ENCODE measurements at regions not wholly inside any gene's neighbourhood (a gene's known extent, or its start where the extent isn't known, plus 50 kb on each side); places are given as distances from the start of the nearest gene placed in this dataset.
"Not testable (repeated sequence)": the region's sequence is repeated elsewhere in the genome, so short reads cannot be mapped to it uniquely, and the experiment has no call there.

GRCh38 chr3:159401069-159401468, 587.6 kb upstream of the IL12A start:
- H3K9ac ChIP-seq (ENCODE audit: low read depth, low read length) = no peak overlapping the region
- H3K4me2 ChIP-seq (ENCODE audit: low read length) = no peak overlapping the region
- no peaks in the 10 kb centered on the region for H3K9me3 ChIP-seq (replicated peaks; ENCODE audit: low read length)
- H3K4me1 ChIP-seq (ENCODE audit: control insufficient read depth, insufficient read depth, low read length) = no peaks in the 10 kb centered on the region
- H3K27me3 ChIP-seq (ENCODE audit: control insufficient read depth, insufficient read depth, low read length) = no peaks in the 10 kb centered on the region
- no peaks in the 10 kb centered on the region for H3K36me3 ChIP-seq (ENCODE audit: insufficient read depth, low read length)
- no peak overlapping the region for H3K4me3 ChIP-seq (ENCODE audit: low read length)

GRCh38 chr3:159409711-159410110, 578.9 kb upstream of the IL12A start:
- H3K9ac ChIP-seq (ENCODE audit: low read depth, low read length); H3K4me1 ChIP-seq (ENCODE audit: control insufficient read depth, insufficient read depth, low read length); H3K9me3 ChIP-seq (replicated peaks; ENCODE audit: low read length); H3K27me3 ChIP-seq (ENCODE audit: control insufficient read depth, insufficient read depth, low read length); H3K36me3 ChIP-seq (ENCODE audit: insufficient read depth, low read length); H3K4me3 ChIP-seq (ENCODE audit: low read length); H3K4me2 ChIP-seq (ENCODE audit: low read length): not testable (repeated sequence)

GRCh38 chr3:159413319-159413718, 575.3 kb upstream of the IL12A start:
- Histone ChIP-seq H3K36me3 (ENCODE audit: insufficient read depth, low read length) (no peaks in the 10 kb centered on the region), H3K4me1 (ENCODE audit: control insufficient read depth, insufficient read depth, low read length) (peaks cover 20% of the 10 kb centered on the region), H3K4me3 (ENCODE audit: low read length) (no peak overlapping the region), H3K4me2 (ENCODE audit: low read length) (no peak overlapping the region), H3K9ac (ENCODE audit: low read depth, low read length) (no peak overlapping the region), H3K9me3 (replicated peaks; ENCODE audit: low read length) (no peaks in the 10 kb centered on the region), H3K27me3 (ENCODE audit: control insufficient read depth, insufficient read depth, low read length) (no peaks in the 10 kb centered on the region)

GRCh38 chr3:159416856-159417255, 571.8 kb upstream of the IL12A start:
- Histone ChIP-seq H3K36me3 (ENCODE audit: insufficient read depth, low read length) (no peaks in the 10 kb centered on the region), H3K9ac (ENCODE audit: low read depth, low read length) (no peak overlapping the region), H3K4me2 (ENCODE audit: low read length) (peak overlapping the region; percentile 23), H3K4me3 (ENCODE audit: low read length) (no peak overlapping the region), H3K9me3 (replicated peaks; ENCODE audit: low read length) (no peaks in the 10 kb centered on the region), H3K27me3 (ENCODE audit: control insufficient read depth, insufficient read depth, low read length) (no peaks in the 10 kb centered on the region), H3K4me1 (ENCODE audit: control insufficient read depth, insufficient read depth, low read length) (peaks cover 29% of the 10 kb centered on the region)

GRCh38 chr3:159417761-159418160, 570.9 kb upstream of the IL12A start:
- H3K4me1 ChIP-seq (ENCODE audit: control insufficient read depth, insufficient read depth, low read length) = peaks cover 29% of the 10 kb centered on the region
- no peaks in the 10 kb centered on the region for H3K27me3 ChIP-seq (ENCODE audit: control insufficient read depth, insufficient read depth, low read length)
- no peak overlapping the region for H3K4me2 ChIP-seq (ENCODE audit: low read length)
- no peak overlapping the region for H3K4me3 ChIP-seq (ENCODE audit: low read length)
- H3K9ac ChIP-seq (ENCODE audit: low read depth, low read length) = no peak overlapping the region
- H3K36me3 ChIP-seq (ENCODE audit: insufficient read depth, low read length) = no peaks in the 10 kb centered on the region
- H3K9me3 ChIP-seq (replicated peaks; ENCODE audit: low read length) = no peaks in the 10 kb centered on the region

- Histone ChIP-seq H3K9ac (ENCODE audit: low read depth, low read length) (no peak overlapping the region), H3K4me3 (ENCODE audit: low read length) (no peak overlapping the region), H3K4me1 (ENCODE audit: control insufficient read depth, insufficient read depth, low read length) (peaks cover 29% of the 10 kb centered on the region), H3K4me2 (ENCODE audit: low read length) (peak overlapping the region; percentile 35), H3K9me3 (replicated peaks; ENCODE audit: low read length) (no peaks in the 10 kb centered on the region), H3K36me3 (ENCODE audit: insufficient read depth, low read length) (no peaks in the 10 kb centered on the region), H3K27me3 (ENCODE audit: control insufficient read depth, insufficient read depth, low read length) (no peaks in the 10 kb centered on the region)
Observed at GRCh38 chr3:159418571-159419526, 569.8 kb upstream of the IL12A start.

GRCh38 chr3:159429702-159430101, 558.9 kb upstream of the IL12A start:
- H3K4me3 ChIP-seq (ENCODE audit: low read length) = no peak overlapping the region
- H3K9me3 ChIP-seq (replicated peaks; ENCODE audit: low read length) = no peaks in the 10 kb centered on the region
- no peak overlapping the region for H3K4me2 ChIP-seq (ENCODE audit: low read length)
- no peak overlapping the region for H3K9ac ChIP-seq (ENCODE audit: low read depth, low read length)
- H3K36me3 ChIP-seq (ENCODE audit: insufficient read depth, low read length) = no peaks in the 10 kb centered on the region
- no peaks in the 10 kb centered on the region for H3K4me1 ChIP-seq (ENCODE audit: control insufficient read depth, insufficient read depth, low read length)
- peaks cover 6% of the 10 kb centered on the region for H3K27me3 ChIP-seq (ENCODE audit: control insufficient read depth, insufficient read depth, low read length)

- Histone ChIP-seq H3K36me3 (ENCODE audit: insufficient read depth, low read length) (no peaks in the 10 kb centered on the region), H3K9me3 (replicated peaks; ENCODE audit: low read length) (no peaks in the 10 kb centered on the region), H3K27me3 (ENCODE audit: control insufficient read depth, insufficient read depth, low read length) (peaks cover 8% of the 10 kb centered on the region), H3K9ac (ENCODE audit: low read depth, low read length) (no peak overlapping the region), H3K4me1 (ENCODE audit: control insufficient read depth, insufficient read depth, low read length) (no peaks in the 10 kb centered on the region), H3K4me3 (ENCODE audit: low read length) (no peak overlapping the region), H3K4me2 (ENCODE audit: low read length) (no peak overlapping the region)
Observed at GRCh38 chr3:159432682-159433340, 555.8 kb upstream of the IL12A start.

GRCh38 chr3:159439346-159439745, 549.3 kb upstream of the IL12A start:
- H3K4me3 ChIP-seq (ENCODE audit: low read length) = no peak overlapping the region

GRCh38 chr3:159441279-159441678, 547.4 kb upstream of the IL12A start:
- no peaks in the 10 kb centered on the region for H3K36me3 ChIP-seq (ENCODE audit: insufficient read depth, low read length)
- H3K4me3 ChIP-seq (ENCODE audit: low read length) = no peak overlapping the region
- no peaks in the 10 kb centered on the region for H3K4me1 ChIP-seq (ENCODE audit: control insufficient read depth, insufficient read depth, low read length)
- H3K4me2 ChIP-seq (ENCODE audit: low read length) = no peak overlapping the region
- H3K9ac ChIP-seq (ENCODE audit: low read depth, low read length) = no peak overlapping the region
- H3K9me3 ChIP-seq (replicated peaks; ENCODE audit: low read length) = no peaks in the 10 kb centered on the region
- H3K27me3 ChIP-seq (ENCODE audit: control insufficient read depth, insufficient read depth, low read length) = no peaks in the 10 kb centered on the region

More at GRCh38 chr3:159439346-159439745, 549.3 kb upstream of the IL12A start:
- no peaks in the 10 kb centered on the region for H3K9me3 ChIP-seq (replicated peaks; ENCODE audit: low read length)
- H3K9ac ChIP-seq (ENCODE audit: low read depth, low read length) = no peak overlapping the region
- no peak overlapping the region for H3K4me2 ChIP-seq (ENCODE audit: low read length)
- no peaks in the 10 kb centered on the region for H3K36me3 ChIP-seq (ENCODE audit: insufficient read depth, low read length)
- H3K4me1 ChIP-seq (ENCODE audit: control insufficient read depth, insufficient read depth, low read length) = no peaks in the 10 kb centered on the region
- H3K27me3 ChIP-seq (ENCODE audit: control insufficient read depth, insufficient read depth, low read length) = peaks cover 5% of the 10 kb centered on the region

- Histone ChIP-seq H3K4me1 (ENCODE audit: control insufficient read depth, insufficient read depth, low read length) (no peaks in the 10 kb centered on the region), H3K9me3 (replicated peaks; ENCODE audit: low read length) (no peaks in the 10 kb centered on the region), H3K4me2 (ENCODE audit: low read length) (no peak overlapping the region), H3K36me3 (ENCODE audit: insufficient read depth, low read length) (no peaks in the 10 kb centered on the region), H3K27me3 (ENCODE audit: control insufficient read depth, insufficient read depth, low read length) (no peaks in the 10 kb centered on the region), H3K9ac (ENCODE audit: low read depth, low read length) (no peak overlapping the region), H3K4me3 (ENCODE audit: low read length) (no peak overlapping the region)
Observed at GRCh38 chr3:159443266-159443665, 545.4 kb upstream of the IL12A start.
